ENCODE measurements at regions not wholly inside any gene's neighbourhood (a gene's known extent, or its start where the extent isn't known, plus 50 kb on each side); places are given as distances from the start of the nearest gene placed in this dataset.

GRCh38 chr2:173649527-173650219 is 295.0 kb downstream of the CDCA7 start:
- no peak for DNase-seq

- DNase-seq: no peak
These were observed 297.2 kb downstream of the CDCA7 start for GRCh38 chr2:173651891-173652290.

- DNase-seq: no peak
These were observed 297.6 kb downstream of the CDCA7 start for GRCh38 chr2:173652311-173652710.

DNA sequence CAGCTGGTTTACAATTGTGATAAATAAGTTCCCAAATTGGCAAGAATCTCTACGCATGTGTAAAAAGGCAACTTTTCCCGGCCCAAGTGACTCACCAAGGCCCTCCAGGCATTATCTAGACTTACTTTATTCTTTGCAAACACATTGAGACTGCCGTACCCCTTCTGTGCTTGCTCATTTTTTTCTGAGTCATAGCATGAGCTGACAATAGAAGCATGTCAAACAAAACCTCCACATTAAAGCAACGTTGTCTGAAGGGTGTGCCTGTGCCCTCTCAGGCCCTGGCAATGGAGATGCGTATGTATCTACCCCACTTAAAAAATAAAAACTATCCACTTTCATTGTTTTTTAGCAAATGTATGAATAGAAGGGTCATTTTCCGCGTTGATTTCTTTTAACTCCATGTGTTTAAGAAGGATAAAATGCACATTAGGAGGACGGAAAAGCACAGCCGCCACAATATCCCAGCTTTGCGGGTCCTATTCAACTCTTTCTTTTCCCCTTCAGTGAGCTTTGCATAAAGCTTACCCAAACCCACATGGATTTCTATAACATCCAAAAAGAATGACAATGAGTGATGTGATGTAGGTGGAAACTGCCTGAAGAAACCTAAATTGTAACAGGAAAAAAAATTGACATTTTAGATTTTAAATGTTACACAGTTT is 298.2 kb downstream of the CDCA7 start:
- no peak for DNase-seq

DNA sequence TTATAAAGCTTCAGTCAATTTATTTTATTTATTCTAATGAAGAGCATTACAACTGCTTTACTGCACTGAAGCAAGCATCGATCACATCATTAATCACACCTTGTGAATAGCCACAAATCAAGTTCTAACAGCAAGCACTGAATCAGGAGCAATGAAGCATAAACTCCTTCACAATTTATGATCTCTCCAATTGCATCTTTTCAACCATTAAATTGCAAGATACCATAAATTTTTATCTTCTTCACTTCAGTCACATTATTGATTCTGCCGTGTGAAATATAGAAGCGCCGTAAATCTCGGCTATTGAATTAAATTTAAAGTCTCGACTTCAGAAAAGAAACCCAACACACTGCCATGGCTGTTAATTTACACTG is 298.7 kb downstream of the CDCA7 start:
- DNase-seq: no peak

DNA sequence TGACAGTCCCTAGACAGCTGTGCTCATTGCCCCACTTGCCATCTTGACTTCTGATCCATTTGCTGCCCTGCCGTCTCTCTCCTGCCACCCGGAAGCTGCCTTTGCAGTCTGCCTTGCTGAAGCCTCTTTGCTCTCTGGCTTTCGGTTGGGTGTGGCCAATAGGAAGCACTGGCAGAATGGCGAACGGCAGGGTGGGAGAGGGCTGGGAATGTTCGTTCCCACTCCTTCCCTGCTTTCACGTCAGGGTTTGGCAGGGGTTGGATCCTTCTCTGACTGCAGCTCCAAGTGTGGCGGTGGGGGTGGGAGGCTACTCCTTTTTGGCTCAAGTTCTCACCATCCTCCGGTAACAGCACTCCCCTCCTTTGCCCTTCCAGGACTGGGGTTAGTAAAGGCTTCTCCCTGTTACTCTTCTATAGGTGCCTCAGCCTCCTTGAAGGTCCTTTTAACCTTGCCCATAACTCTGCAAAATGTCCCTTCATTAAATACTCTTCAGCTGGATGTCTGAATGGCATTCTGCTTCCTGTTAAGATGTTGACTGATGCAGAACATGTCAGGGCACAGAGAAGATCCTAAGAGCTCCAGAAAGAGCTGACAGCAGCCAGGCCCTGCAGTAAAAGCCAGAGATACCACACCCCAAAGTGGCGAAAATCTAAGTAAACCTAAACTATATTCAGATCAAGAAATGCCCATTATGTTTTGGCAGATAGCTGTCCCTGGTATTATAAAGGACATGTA is 299.7 kb downstream of the CDCA7 start:
- no peak for DNase-seq

- DNase-seq: no peak
These were observed 300.2 kb downstream of the CDCA7 start for GRCh38 chr2:173654896-173655265.

GRCh38 chr2:173656086-173656485 is 301.4 kb downstream of the CDCA7 start:
- no peak for DNase-seq

- DNase-seq: no peak
These were observed 303.5 kb downstream of the CDCA7 start for GRCh38 chr2:173657996-173658717.

DNA sequence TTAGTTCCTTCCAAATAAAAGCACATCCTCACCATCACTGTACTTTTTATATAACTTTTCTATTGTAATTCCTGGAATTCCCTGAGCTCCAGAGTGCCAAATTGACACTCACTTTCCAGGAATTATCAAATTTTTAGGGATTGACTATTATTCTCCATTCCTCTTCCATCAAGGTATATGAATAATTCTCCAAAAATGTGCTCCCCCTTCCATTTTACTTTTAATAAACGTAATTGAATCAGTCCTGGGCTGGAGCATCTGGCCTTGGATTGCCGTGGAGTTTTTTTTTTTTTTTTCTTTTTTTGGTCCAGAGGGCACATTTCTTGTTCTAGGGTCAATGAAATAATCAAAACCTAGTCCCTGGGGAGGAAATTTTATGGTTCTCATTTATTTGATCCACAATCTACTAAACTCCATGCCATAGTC is 304.3 kb downstream of the CDCA7 start:
- DNase-seq: no peak

GRCh38 chr2:173659509-173659908 is 304.8 kb downstream of the CDCA7 start:
- DNase-seq: no peak

- DNase-seq: no peak
These were observed 303.6 kb downstream of the SP3 start for GRCh38 chr2:173661586-173661985.

- DNase-seq: no peak
These were observed 301.8 kb downstream of the SP3 start for GRCh38 chr2:173663353-173663752.

DNA sequence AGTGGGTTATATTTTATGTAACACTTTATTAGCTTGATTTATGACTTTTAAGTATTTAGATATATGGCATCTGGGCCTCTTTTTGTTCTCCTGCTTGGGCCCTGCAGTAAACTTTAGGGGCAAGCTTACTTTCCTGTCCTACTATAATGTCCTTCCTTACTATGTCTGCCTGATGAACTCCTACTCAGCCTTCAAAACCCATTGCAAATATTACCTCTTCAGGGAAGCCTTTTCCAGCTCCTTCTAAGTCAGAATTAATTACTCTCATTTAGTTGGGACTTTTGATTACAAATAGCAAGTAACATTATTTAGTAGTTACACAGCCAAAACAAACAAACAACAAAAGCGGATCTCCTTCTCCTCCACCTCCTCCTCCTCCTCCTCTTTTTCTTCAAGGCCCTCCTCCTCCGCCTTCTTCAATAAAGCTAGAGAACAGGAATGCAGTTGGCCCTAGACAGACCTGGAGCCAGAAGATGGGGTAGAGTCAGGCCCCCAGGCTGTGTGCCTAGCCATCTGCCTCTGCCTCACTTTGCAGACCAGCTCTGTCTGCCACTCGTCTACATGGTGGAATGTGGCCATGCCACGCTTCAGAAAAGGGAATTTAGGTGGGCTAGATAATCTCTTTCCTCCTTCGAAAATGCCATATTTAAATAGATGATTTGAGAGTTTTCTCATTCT is 301.2 kb downstream of the SP3 start:
- no peak for DNase-seq

- DNase-seq: no peak
These were observed 300.7 kb downstream of the SP3 start for GRCh38 chr2:173664513-173664910.

- no peak for DNase-seq
These were observed 298.8 kb downstream of the SP3 start for GRCh38 chr2:173666171-173666888.

- DNase-seq: no peak
These were observed 298.2 kb downstream of the SP3 start for GRCh38 chr2:173667014-173667413.

DNA sequence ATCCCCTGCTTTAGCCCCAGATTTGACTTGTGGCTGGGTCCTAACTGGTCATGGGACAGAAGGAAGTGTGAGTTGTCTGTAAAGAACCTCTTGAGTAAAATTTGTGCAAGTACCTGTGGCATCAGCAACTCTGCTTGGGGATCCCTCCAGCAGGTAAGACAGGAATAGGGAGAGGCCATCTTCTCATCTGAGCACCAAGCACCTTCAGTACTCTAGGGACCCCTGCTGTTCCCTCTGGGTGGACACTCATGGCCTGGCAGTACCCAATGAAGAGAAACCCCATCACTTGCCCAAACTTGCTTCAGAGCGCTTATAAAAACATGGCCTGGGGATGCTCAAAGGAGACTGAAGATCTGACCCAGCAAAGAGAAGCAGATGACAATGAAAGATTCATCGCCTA is 297.8 kb downstream of the SP3 start:
- no peak for DNase-seq

DNA sequence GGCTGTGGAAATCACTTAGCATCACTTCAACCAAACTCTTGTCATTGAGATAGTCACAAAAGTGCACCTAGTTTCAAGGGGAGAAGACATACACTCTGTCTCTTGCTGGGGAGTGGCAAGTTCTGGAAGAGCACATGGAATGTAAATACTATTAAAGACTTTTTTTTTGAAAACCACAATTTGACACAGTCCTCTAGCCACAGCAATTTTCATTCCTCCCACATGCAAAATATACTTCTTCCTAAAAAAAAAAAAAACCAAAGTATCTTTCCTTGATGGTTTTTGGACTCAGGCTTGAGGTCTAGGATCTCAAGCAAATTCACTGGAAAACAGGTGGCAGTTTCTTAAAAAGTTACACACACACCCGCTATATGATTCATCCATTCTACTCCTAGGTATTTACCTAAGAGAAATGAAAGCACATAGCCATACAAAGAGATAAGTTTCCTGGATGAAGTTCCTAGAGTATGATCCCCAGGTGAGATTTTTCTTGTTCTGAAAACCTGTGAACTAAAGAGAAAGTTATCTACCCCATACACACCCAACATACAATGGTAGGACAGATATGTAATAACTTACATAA is 295.8 kb downstream of the SP3 start:
- DNase-seq: no peak

DNA sequence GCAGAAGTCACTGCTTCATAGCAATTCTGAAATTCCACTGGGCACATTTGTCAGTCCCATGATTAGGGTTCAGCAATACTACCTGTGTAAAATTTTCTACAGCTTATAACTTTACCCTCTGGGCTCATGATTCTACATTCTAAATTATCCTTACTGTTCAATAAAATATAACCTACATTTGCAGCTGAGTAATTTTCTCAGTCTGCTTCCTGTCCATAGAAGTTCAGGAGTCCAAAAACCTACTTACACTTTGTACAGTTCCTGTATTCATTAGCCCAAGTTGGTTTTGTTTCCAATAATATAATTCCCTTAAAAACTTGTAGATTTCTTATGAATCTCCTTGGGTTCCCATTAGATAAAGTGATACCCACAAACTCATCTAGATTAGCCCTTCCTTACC is 295.3 kb downstream of the SP3 start:
- DNase-seq: no peak

DNA sequence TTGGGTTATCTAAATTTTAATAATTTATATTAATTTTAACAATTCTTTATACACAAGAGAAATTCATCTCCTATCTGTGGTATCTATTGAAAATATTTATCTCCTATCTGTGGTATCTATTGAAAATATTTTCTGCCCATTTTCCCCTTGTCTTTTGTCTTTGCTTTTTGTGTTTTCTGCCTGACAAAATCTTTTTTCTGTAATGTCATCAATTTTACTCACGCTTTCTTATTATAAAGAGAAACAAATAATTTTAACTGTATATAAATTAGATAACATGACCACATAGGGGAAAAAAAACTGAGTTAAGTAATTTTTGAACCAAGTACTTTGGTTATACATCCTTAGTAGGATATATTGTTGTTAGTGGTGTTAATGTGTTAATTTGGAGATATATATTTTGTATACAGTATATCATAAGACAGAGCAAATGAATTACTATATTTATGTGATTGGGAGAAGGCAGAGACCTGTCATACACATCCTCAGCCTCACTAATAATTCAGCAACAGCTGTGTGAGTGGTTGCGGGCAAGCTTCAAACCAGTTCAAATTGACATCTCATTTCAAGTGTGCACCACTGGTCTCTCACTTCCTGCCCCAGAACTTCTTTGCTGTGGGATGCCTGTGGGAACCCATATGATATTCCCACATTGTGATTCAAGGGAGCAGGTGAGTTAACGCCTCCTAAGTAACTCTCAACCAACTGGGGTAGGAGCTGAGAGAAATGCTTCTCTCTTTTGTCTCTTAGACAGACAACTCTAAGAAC is 292.4 kb downstream of the SP3 start:
- DNase-seq: no peak

Measured in midbrain (tissue), 1 donor.